ENCODE measurements at regions not wholly inside any gene's neighbourhood (a gene's known extent, or its start where the extent isn't known, plus 50 kb on each side); places are given as distances from the start of the nearest gene placed in this dataset.

DNA sequence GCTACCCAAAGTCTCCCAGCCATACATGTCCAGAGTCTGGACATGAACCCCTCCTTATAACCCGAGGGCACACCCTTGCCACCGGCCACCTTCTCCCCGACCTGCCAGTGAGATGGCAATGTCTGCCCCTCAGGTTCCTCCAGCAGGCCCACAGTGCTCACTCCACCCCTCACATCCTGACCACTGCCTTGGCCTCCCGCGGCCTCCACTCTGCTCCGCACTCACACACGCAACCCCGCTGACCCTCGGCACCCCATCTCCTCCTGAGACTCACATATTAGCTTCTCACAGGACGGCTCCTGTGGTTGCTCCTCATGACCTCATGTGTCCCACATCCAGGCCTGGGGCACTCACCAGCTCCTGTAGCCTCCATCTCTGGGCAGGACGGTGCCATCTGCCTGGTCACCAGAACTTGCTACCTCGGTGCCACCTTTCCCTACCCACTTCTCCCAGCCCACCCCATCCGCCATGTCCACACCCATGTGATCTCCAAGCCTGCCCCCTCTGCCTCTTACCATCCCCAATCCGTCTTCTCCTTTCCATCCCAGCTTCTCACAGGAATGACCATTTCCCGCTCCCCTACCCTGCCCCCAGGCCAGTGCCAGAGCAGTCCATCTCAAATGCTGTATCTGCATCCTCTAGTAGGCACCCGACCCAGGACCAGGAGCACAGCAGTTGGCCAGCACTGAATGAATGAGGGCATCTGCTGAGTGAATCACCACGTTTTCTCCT lies 198.6 kb upstream of the DIO3 start:
- Mint-ChIP-seq H3K27ac (ENCODE audit: unreplicated experiment) (no peak overlapping the region), H3K4me3 (ENCODE audit: unreplicated experiment) (peak overlapping the region; percentile 52), H3K36me3 (ENCODE audit: low read depth, unreplicated experiment) (no peaks in the 10 kb centered on the region), H3K4me1 (ENCODE audit: low read depth, unreplicated experiment) (peaks cover 11% of the 10 kb centered on the region), H3K9me3 (ENCODE audit: unreplicated experiment) (no peaks in the 10 kb centered on the region), H3K27me3 (ENCODE audit: low read depth, unreplicated experiment) (peaks cover 31% of the 10 kb centered on the region)
- Histone ChIP-seq H4K20me1 (ENCODE audit: insufficient read depth, low read length) (no peaks in the 10 kb centered on the region), H3K27me3 (ENCODE audit: insufficient read depth, low read length) (no peaks in the 10 kb centered on the region), H3K4me1 (ENCODE audit: insufficient read depth, low read length) (no peaks in the 10 kb centered on the region), H2AFZ (ENCODE audit: low read depth, low read length) (no peak overlapping the region), H3K9me3 (ENCODE audit: insufficient read depth, low read depth, low read length) (peaks cover under 1% of the 10 kb centered on the region), H3K36me3 (ENCODE audit: insufficient read depth, low read length) (no peaks in the 10 kb centered on the region), H3K4me2 (ENCODE audit: low read length) (no peak overlapping the region), H3K27ac (ENCODE audit: low read depth, low read length) (no peak overlapping the region), H3K4me3 (ENCODE audit: insufficient read depth, low read depth, low read length) (no peak overlapping the region), H3K79me2 (ENCODE audit: insufficient read depth, low read length) (no peaks in the 10 kb centered on the region), H3K9ac (ENCODE audit: low read length) (no peak overlapping the region)
- DNase-seq (ENCODE audit: low read depth) (no peak), FAIRE-seq (no peak)
- TF ChIP-seq, protein P1, sequence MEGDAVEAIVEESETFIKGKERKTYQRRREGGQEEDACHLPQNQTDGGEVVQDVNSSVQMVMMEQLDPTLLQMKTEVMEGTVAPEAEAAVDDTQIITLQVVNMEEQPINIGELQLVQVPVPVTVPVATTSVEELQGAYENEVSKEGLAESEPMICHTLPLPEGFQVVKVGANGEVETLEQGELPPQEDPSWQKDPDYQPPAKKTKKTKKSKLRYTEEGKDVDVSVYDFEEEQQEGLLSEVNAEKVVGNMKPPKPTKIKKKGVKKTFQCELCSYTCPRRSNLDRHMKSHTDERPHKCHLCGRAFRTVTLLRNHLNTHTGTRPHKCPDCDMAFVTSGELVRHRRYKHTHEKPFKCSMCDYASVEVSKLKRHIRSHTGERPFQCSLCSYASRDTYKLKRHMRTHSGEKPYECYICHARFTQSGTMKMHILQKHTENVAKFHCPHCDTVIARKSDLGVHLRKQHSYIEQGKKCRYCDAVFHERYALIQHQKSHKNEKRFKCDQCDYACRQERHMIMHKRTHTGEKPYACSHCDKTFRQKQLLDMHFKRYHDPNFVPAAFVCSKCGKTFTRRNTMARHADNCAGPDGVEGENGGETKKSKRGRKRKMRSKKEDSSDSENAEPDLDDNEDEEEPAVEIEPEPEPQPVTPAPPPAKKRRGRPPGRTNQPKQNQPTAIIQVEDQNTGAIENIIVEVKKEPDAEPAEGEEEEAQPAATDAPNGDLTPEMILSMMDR (IDR thresholded peaks at IDR 0.05; ENCODE audit: insufficient read depth, low read depth, low read length): no peak
- no peak for TF ChIP-seq EZH2 (IDR thresholded peaks at IDR 0.05; ENCODE audit: insufficient read depth, low read length)

DNA sequence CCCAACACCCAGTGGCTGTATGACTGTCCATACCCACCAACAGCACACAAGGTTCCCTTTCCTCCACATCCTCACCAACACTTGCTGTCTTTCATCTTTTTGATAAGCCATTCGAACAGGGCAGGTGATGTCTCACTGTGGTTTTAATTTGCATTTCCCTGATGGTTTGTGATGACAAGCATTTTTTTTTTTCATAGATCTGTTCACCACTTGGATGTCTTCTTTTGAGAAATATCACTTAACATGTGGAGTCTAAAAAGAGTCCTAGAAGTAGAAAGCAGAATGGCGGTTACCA lies 198.1 kb upstream of the DIO3 start:
- Histone ChIP-seq H3K79me2 (ENCODE audit: insufficient read depth, low read length) (no peaks in the 10 kb centered on the region), H2AFZ (ENCODE audit: low read depth, low read length) (no peak overlapping the region), H3K4me1 (ENCODE audit: insufficient read depth, low read length) (no peaks in the 10 kb centered on the region), H4K20me1 (ENCODE audit: insufficient read depth, low read length) (no peaks in the 10 kb centered on the region), H3K9ac (ENCODE audit: low read length) (no peak overlapping the region), H3K27me3 (ENCODE audit: insufficient read depth, low read length) (no peaks in the 10 kb centered on the region), H3K27ac (ENCODE audit: low read depth, low read length) (no peak overlapping the region), H3K4me2 (ENCODE audit: low read length) (no peak overlapping the region), H3K36me3 (ENCODE audit: insufficient read depth, low read length) (no peaks in the 10 kb centered on the region), H3K9me3 (ENCODE audit: insufficient read depth, low read depth, low read length) (no peaks in the 10 kb centered on the region), H3K4me3 (ENCODE audit: insufficient read depth, low read depth, low read length) (no peak overlapping the region)
- no peaks in the 10 kb centered on the region for H3K36me3 Mint-ChIP-seq (ENCODE audit: low read depth, unreplicated experiment)
- peaks cover 31% of the 10 kb centered on the region for H3K27me3 Mint-ChIP-seq (ENCODE audit: low read depth, unreplicated experiment)
- no peak overlapping the region for H3K27ac Mint-ChIP-seq (ENCODE audit: unreplicated experiment)
- H3K4me1 Mint-ChIP-seq (ENCODE audit: low read depth, unreplicated experiment): peaks cover 11% of the 10 kb centered on the region
- no peak overlapping the region for H3K4me3 Mint-ChIP-seq (ENCODE audit: unreplicated experiment)
- H3K9me3 Mint-ChIP-seq (ENCODE audit: unreplicated experiment): no peaks in the 10 kb centered on the region
- FAIRE-seq (no peak), DNase-seq (ENCODE audit: low read depth) (no peak)
- no peak for TF ChIP-seq EZH2 (IDR thresholded peaks at IDR 0.05; ENCODE audit: insufficient read depth, low read length)
- TF ChIP-seq, protein P1 (IDR thresholded peaks at IDR 0.05; ENCODE audit: insufficient read depth, low read depth, low read length): no peak

- H3K9me3 Mint-ChIP-seq (ENCODE audit: unreplicated experiment): no peaks in the 10 kb centered on the region
- H2AFZ ChIP-seq (ENCODE audit: low read depth, low read length): no peak overlapping the region
- no peaks in the 10 kb centered on the region for H3K9me3 ChIP-seq (ENCODE audit: insufficient read depth, low read depth, low read length)
- no peaks in the 10 kb centered on the region for H3K27me3 ChIP-seq (ENCODE audit: insufficient read depth, low read length)
- no peak overlapping the region for H3K27ac ChIP-seq (ENCODE audit: low read depth, low read length)
- H3K4me2 ChIP-seq (ENCODE audit: low read length): no peak overlapping the region
- peaks cover 29% of the 10 kb centered on the region for H3K27me3 Mint-ChIP-seq (ENCODE audit: low read depth, unreplicated experiment)
- no peak for DNase-seq (ENCODE audit: low read depth)
- no peaks in the 10 kb centered on the region for H3K36me3 Mint-ChIP-seq (ENCODE audit: low read depth, unreplicated experiment)
- H3K4me3 ChIP-seq (ENCODE audit: insufficient read depth, low read depth, low read length): no peak overlapping the region
- no peak for TF ChIP-seq EZH2 (IDR thresholded peaks at IDR 0.05; ENCODE audit: insufficient read depth, low read length)
- TF ChIP-seq, protein P1 (IDR thresholded peaks at IDR 0.05; ENCODE audit: insufficient read depth, low read depth, low read length): no peak
- no peak for FAIRE-seq
- no peaks in the 10 kb centered on the region for H3K79me2 ChIP-seq (ENCODE audit: insufficient read depth, low read length)
- no peaks in the 10 kb centered on the region for H3K36me3 ChIP-seq (ENCODE audit: insufficient read depth, low read length)
- no peak overlapping the region for H3K27ac Mint-ChIP-seq (ENCODE audit: unreplicated experiment)
- no peak overlapping the region for H3K9ac ChIP-seq (ENCODE audit: low read length)
- no peaks in the 10 kb centered on the region for H3K4me1 ChIP-seq (ENCODE audit: insufficient read depth, low read length)
- H3K4me3 Mint-ChIP-seq (ENCODE audit: unreplicated experiment): no peak overlapping the region
- H4K20me1 ChIP-seq (ENCODE audit: insufficient read depth, low read length): no peaks in the 10 kb centered on the region
- peaks cover 10% of the 10 kb centered on the region for H3K4me1 Mint-ChIP-seq (ENCODE audit: low read depth, unreplicated experiment)
These were observed 197.4 kb upstream of the DIO3 start for GRCh38 chr14:101363880-101364391.

Measured in astrocyte (in vitro differentiated cells and primary cell).